MM.1S (cell line): ENCODE measurements at regions not wholly inside any gene's neighbourhood (a gene's known extent, or its start where the extent isn't known, plus 50 kb on each side); places are given as distances from the start of the nearest gene placed in this dataset.

Experiments used
- DNase-seq: peaks from one replicate; pipeline ENCODE4 v3.0.0-alpha.2; 2015
- H2AFZ ChIP-seq: fragments of 300-600 bp; sonication (generic); 2 replicates; pipeline ENCODE4 v1.6.0; 2016; ENCODE audit warnings: antibody characterized with exemption, low read length
- H3F3A ChIP-seq: fragments of 300-600 bp; sonication (generic); 2 replicates; pipeline ENCODE4 v1.6.1; 2016; ENCODE audit warnings: mild to moderate bottlenecking, antibody characterized with exemption, low read length, moderate library complexity, mixed read lengths; ENCODE audit not compliant: insufficient read depth
- H3K27ac ChIP-seq: fragments of 300-600 bp; sonication (generic); 2 replicates; pipeline ENCODE4 v1.5.1; 2016; ENCODE audit warnings: mild to moderate bottlenecking, low read length
- H3K27me3 ChIP-seq: fragments of 300-600 bp; sonication (generic); replicated peaks from 2 replicates; pipeline ENCODE4 v1.6.0; 2016; ENCODE audit warnings: low read length; ENCODE audit not compliant: insufficient read depth
- H3K36me3 ChIP-seq: fragments of 300-600 bp; sonication (generic); replicated peaks from 2 replicates; pipeline ENCODE4 v1.6.1; 2016; ENCODE audit warnings: mild to moderate bottlenecking, low read length, mixed read lengths; ENCODE audit not compliant: insufficient read depth
- H3K4me1 ChIP-seq: fragments of 300-600 bp; sonication (generic); 2 replicates; pipeline ENCODE4 v1.6.1; 2016; ENCODE audit warnings: low read length, mixed read lengths
- H3K4me2 ChIP-seq: fragments of 300-600 bp; sonication (generic); 2 replicates; pipeline ENCODE4 v1.6.0; 2016; ENCODE audit warnings: low read depth, low read length
- H3K4me3 ChIP-seq: fragments of 300-600 bp; sonication (generic); 2 replicates; pipeline ENCODE4 v1.5.1; 2016; ENCODE audit warnings: low read length, mixed read lengths
- H3K79me2 ChIP-seq: fragments of 300-600 bp; sonication (generic); 2 replicates; pipeline ENCODE4 v1.6.1; 2016; ENCODE audit warnings: mixed run types, low read length, mixed read lengths
- H3K9ac ChIP-seq: fragments of 300-600 bp; sonication (generic); 2 replicates; pipeline ENCODE4 v1.6.1; 2016; ENCODE audit warnings: low read length, mixed read lengths
- H3K9me2 ChIP-seq: fragments of 300-600 bp; sonication (generic); replicated peaks from 2 replicates; pipeline ENCODE4 v1.6.1; 2016; ENCODE audit warnings: mild to moderate bottlenecking, low read length, mixed read lengths; ENCODE audit not compliant: insufficient read depth
- H3K9me3 ChIP-seq: fragments of 300-600 bp; sonication (generic); replicated peaks from 2 replicates; pipeline ENCODE4 v1.6.1; 2016; ENCODE audit warnings: mild to moderate bottlenecking, low read length, mixed read lengths; ENCODE audit not compliant: insufficient read depth
- H4K20me1 ChIP-seq: fragments of 300-600 bp; sonication (generic); 2 replicates; pipeline ENCODE4 v1.6.1; 2016; ENCODE audit warnings: mild to moderate bottlenecking, low read length, moderate library complexity, mixed read lengths; ENCODE audit not compliant: insufficient read depth
- EZH2 ChIP-seq: fragments of 300-600 bp; sonication (generic); optimal IDR thresholded peaks from 2 replicates; pipeline ENCODE3; 2017; ENCODE audit warnings: low read depth, mild to moderate bottlenecking, antibody characterized with exemption, low read length, mixed read lengths
- EZH2phosphoT487 ChIP-seq: fragments of 300-600 bp; sonication (generic); IDR thresholded peaks from 2 replicates; pipeline ENCODE4 v1.6.1; 2018; ENCODE audit warnings: antibody characterized with exemption, low read length
- TF ChIP-seq, protein P1 (sequence below): fragments of 300-600 bp; sonication (generic); IDR thresholded peaks from 2 replicates; pipeline ENCODE4 v1.5.1; 2016; ENCODE audit warnings: antibody characterized with exemption, low read length, mixed read lengths

DNA sequence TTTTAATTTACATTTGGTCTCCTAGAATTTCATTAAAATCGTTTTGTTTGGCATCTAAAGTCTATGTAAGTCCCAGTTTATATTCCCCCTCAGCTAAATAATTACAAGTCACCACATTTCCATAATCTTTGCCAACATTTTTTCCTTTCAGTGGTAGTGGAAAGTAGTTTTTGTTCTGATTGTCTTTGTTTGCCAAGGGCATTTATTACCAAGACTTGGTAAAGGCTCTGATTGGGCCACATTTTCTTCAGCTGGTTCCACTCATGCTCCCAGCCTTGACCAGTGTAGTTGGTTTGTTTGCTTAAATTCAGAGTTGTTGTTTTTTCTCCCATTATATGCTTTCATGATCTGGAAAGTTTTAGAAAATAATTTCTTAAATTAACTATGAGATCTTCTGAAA is 153.4 kb upstream of the MME start:
- no peak overlapping the region for H3K9ac ChIP-seq
- DNase-seq: no peak
- H3K4me1 ChIP-seq: no peaks in the 10 kb centered on the region
- H3K4me2 ChIP-seq: no peak overlapping the region
- no peaks in the 10 kb centered on the region for H3K9me3 ChIP-seq
- H3K4me3 ChIP-seq: no peak overlapping the region
- H3K9me2 ChIP-seq: no peaks in the 10 kb centered on the region
- no peaks in the 10 kb centered on the region for H3F3A ChIP-seq
- no peak overlapping the region for H3K27ac ChIP-seq
- TF ChIP-seq, protein P1, sequence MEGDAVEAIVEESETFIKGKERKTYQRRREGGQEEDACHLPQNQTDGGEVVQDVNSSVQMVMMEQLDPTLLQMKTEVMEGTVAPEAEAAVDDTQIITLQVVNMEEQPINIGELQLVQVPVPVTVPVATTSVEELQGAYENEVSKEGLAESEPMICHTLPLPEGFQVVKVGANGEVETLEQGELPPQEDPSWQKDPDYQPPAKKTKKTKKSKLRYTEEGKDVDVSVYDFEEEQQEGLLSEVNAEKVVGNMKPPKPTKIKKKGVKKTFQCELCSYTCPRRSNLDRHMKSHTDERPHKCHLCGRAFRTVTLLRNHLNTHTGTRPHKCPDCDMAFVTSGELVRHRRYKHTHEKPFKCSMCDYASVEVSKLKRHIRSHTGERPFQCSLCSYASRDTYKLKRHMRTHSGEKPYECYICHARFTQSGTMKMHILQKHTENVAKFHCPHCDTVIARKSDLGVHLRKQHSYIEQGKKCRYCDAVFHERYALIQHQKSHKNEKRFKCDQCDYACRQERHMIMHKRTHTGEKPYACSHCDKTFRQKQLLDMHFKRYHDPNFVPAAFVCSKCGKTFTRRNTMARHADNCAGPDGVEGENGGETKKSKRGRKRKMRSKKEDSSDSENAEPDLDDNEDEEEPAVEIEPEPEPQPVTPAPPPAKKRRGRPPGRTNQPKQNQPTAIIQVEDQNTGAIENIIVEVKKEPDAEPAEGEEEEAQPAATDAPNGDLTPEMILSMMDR: no peak
- TF ChIP-seq EZH2phosphoT487: no peak
- TF ChIP-seq EZH2: no peak
- no peaks in the 10 kb centered on the region for H4K20me1 ChIP-seq
- no peak overlapping the region for H2AFZ ChIP-seq
- no peaks in the 10 kb centered on the region for H3K79me2 ChIP-seq
- no peaks in the 10 kb centered on the region for H3K27me3 ChIP-seq
- no peaks in the 10 kb centered on the region for H3K36me3 ChIP-seq

DNA sequence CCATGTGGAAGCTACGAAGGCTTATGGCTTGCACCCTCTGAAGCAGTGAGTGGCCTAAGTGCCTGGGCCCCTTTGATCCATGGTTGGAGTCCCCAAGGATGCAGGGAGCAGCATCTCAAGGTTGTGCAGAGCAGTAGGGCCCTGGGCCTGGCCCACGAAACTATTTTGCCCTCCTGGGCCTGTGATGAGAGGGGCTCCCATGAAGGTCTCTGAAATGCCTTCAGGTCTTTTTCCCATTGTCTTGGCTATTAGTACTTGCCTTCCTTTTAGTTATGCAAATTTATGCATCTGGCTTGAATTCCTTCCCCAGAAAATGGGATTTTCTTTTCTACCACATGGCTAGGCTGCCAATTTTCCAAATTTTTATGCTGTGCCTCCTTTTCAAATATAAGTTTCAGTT is 158.8 kb upstream of the MME start:
- TF ChIP-seq EZH2: no peak
- TF ChIP-seq EZH2phosphoT487: no peak
- TF ChIP-seq, protein P1: no peak
- DNase-seq: no peak

DNA sequence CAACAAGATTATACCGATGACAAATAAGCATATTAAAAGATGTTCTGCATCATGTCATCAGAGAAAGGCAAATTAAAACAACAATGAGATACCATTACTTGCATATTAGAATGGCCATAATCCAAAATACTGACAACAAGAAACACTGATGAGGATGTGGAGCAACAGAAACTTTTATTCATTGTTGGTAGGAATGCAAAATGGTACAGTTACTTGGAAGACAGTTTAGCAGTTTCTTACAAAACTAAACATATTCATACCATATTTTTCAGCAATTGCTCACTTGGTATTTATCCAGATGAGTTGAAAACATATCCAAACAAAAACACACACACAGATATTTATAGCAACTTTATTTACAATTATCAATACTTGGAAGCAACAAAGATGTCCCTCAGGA is 160.9 kb upstream of the MME start:
- Histone ChIP-seq H3K9me2 (no peaks in the 10 kb centered on the region), H2AFZ (no peak overlapping the region), H3K79me2 (no peaks in the 10 kb centered on the region), H3K27ac (no peak overlapping the region), H3K36me3 (no peaks in the 10 kb centered on the region), H3F3A (no peaks in the 10 kb centered on the region), H3K4me1 (no peaks in the 10 kb centered on the region), H3K4me3 (no peak overlapping the region), H3K9ac (no peak overlapping the region), H4K20me1 (no peaks in the 10 kb centered on the region), H3K27me3 (no peaks in the 10 kb centered on the region), H3K4me2 (no peak overlapping the region), H3K9me3 (no peaks in the 10 kb centered on the region)
- TF ChIP-seq EZH2 (no peak), EZH2phosphoT487 (no peak)
- TF ChIP-seq, protein P1: no peak
- DNase-seq: no peak

More for the DNA sequence above, 158.8 kb upstream of the MME start:
- H3K4me1 ChIP-seq: no peaks in the 10 kb centered on the region
- no peak overlapping the region for H2AFZ ChIP-seq
- H3K4me2 ChIP-seq: no peak overlapping the region
- no peaks in the 10 kb centered on the region for H3K27me3 ChIP-seq
- H4K20me1 ChIP-seq: no peaks in the 10 kb centered on the region
- H3F3A ChIP-seq: no peaks in the 10 kb centered on the region
- H3K9ac ChIP-seq: no peak overlapping the region
- H3K9me3 ChIP-seq: no peaks in the 10 kb centered on the region
- no peaks in the 10 kb centered on the region for H3K36me3 ChIP-seq
- H3K79me2 ChIP-seq: no peaks in the 10 kb centered on the region
- no peak overlapping the region for H3K4me3 ChIP-seq
- no peaks in the 10 kb centered on the region for H3K9me2 ChIP-seq
- H3K27ac ChIP-seq: no peak overlapping the region
